ENCODE measurements at regions not wholly inside any gene's neighbourhood (a gene's known extent, or its start where the extent isn't known, plus 50 kb on each side); places are given as distances from the start of the nearest gene placed in this dataset.

- DNase-seq (ENCODE audit: low read depth), result no peak
These were observed 371.9 kb upstream of the TBL1XR1 start for GRCh38 chr3:177569193-177569592.

DNA sequence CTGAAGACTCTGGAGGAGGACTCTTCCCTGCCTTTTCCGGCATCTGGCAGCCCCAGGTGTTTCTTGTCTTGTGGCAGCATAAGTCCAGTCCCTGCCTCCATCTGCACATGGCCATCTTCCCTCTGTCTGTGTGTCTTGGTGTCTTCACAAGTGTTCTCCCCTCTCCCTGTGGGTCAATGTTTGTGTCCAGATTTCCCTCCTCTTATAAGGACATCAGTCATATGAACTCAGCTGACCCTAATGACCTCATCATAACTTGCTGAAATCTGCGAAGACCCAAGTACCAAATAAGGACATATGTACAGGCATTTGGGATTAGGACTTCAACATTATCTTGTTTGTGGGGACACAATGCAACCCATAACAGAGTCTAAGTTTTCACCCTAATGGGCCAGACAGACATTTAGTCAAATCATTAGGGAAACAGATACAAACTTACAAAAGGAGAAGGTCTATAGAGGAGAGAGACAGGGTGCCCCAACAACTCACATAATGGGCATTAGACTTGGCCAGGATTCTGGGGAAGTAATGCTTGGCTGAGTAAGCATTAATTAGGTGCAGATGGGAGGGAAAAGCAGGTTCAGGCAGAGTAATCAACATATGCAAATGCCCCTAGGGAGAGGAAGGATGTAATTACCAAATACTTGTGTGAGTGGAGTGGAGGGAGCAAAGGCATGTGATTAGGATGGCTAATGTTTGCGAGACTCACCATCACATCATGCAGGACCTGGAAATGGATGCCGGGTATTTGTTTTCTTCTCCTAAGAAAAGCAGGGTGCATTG is 372.8 kb upstream of the TBL1XR1 start:
- DNase-seq (ENCODE audit: low read depth), result no peak

GRCh38 chr3:177571271-177571943 is 374.1 kb upstream of the TBL1XR1 start:
- no peak for DNase-seq (ENCODE audit: low read depth)

GRCh38 chr3:177571944-177572315 is 374.6 kb upstream of the TBL1XR1 start:
- no peak for DNase-seq (ENCODE audit: low read depth)

DNA sequence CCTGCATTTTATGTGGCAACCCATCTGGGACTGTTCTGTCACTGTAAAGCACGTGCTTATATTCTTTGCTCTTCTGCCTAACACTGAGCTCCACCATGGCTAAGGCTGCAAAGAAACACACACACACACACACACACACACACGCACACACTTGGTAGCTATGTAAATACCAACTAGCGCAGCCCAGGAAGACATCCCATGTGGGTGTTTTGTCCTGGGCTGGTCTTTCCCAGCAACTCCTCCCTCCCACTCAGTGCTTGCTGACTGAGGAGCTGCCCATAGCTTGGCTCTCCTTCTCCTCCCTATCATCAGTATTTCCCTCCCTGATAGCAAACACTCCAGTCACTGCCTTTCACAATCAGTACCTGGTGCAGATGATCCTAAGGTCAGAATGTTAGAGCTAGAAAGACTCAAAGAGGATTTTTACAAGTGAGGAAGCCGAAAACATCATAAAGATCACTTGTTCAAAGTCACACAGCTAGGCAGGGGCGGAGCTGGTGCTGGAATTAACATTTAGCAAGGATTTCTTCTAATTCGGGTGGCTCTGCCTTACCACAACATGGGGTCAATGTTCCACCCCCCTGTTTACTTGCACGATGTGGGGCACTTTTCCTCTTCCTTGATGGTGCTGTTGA is 377.1 kb upstream of the TBL1XR1 start:
- DNase-seq (ENCODE audit: low read depth), result peak; percentile 56

- no peak for DNase-seq (ENCODE audit: low read depth)
These were observed 379.5 kb upstream of the TBL1XR1 start for GRCh38 chr3:177576746-177577145.

DNA sequence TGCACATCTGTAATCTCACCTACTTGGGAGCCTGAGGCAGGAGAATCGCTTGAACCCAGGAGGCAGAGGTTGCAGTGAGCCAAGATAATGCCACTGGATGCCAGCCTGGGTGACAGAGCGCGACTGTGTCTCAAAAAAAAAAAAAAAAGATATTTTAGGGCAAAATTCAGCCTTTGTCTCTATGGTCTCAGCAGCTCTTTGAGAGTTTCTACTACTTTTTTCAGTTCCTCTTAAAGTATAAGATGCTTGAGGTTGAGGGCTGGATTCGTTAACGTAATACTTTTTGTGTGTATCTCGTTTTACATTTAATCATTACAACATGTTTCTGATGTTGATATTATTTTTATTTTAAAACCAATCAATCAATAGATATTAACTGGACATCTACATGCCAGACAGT is 381.2 kb upstream of the TBL1XR1 start:
- no peak for DNase-seq (ENCODE audit: low read depth)

DNA sequence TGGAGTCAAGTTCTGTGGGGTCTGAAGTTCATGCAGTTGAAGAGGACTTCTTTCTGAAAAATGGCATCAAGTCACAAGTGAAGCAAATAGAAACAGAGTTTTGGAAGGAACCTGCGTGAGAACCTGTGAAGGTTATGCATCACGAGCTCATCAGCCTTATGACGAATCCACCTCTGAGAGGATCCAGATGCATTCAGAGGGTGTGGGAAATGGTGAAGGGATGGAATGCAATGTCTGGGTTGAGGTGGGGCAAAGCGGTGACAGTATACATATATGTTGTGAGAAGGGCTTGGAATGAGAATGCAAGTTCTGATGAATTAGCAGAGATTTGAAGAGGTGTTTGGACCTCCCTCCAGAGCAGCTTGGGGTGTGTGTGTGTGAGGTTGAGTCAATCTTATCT is 382.1 kb upstream of the TBL1XR1 start:
- peak; percentile 41 for DNase-seq (ENCODE audit: low read depth)

GRCh38 chr3:177580437-177580836 is 383.2 kb upstream of the TBL1XR1 start:
- DNase-seq (ENCODE audit: low read depth), result no peak

DNA sequence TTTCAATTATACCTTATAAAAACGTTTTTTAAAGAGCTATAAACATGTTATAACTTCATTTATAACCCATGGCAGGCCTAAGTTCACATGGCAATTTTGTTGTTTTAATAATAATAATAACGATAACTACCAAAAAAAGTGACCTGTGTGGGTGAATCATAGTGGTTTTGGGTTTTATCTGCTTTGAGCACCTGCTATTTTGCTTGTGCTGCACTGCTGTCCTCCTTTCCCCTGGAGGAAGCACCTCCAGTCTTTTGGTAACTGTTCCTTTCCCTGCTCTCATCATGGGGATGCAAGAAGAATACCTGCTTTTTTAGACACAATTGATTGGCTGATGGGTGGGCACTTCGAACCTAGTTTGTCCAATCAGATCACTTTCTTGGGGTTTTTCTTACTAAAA is 388.0 kb upstream of the TBL1XR1 start:
- no peak for DNase-seq (ENCODE audit: low read depth)

DNA sequence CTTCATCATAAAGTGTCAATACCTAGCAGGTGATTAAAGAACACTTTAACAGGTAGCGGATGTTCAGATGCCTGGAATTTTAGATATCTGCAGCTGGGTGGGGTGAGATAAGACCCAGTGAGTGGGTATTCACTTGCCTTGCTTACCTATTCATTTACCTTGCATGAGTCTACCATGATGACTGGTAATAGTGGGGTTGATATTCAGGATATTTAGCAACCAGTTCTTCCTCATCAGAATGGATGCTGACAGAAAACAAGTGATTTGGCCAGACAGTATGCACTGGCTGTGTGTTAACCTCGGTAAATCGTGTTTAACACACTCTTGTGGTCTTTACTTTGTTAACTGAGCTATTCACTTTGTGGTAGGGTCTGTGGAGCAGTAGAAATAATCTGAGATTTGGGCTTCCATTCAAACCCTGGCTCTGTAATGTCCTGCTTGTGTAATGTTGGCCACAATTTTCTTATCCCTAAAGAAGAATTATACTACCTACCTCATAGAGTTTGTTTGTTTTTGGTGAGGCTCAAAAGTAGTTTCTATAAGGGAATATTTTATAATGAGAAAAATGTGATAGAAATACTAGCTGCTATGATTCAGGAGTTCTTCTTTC is 391.9 kb upstream of the TBL1XR1 start:
- no peak for DNase-seq (ENCODE audit: low read depth)

DNA sequence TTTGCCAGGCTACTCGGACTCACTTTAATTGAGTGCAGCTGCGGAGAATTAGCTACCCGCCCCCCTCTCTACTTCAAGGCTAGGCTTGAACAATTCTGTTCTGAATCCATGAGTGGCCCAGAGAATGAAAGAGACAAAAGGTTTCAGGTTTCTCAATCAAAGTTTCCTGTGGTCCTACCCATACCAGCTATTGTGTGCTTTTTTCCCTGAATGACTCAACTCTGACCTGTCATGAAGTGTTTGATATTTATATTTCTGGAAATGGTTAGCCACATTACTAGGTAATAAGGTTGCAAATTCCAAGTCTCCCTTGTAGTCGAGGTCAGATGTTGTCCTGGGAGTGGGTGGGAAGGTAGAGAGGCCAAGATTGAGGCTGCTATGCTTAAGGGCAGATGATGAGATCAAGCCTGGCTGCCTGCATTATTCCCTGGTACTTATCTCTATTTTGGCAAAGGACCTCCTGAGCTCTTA is 392.7 kb upstream of the TBL1XR1 start:
- DNase-seq (ENCODE audit: low read depth), result peak; percentile 91

DNA sequence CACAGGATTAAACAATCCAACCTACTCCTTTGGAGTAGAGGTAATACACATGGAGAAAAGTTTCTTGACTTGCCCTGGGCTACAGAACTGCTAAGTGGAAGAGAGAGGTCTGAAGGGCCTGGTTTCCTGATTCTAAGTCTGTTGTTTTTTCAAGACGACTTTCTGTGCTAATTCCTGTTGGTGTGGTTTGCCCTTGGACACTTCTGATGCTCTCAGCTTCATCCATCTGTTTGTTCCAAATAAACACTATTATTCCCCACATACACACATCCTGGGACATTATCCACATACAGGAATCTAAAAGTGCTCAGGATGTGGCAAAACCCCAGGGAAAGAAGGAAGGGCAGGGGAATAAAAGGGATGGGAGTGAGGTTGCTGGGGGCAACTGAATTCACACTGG is 393.5 kb upstream of the TBL1XR1 start:
- DNase-seq (ENCODE audit: low read depth), result no peak

DNA sequence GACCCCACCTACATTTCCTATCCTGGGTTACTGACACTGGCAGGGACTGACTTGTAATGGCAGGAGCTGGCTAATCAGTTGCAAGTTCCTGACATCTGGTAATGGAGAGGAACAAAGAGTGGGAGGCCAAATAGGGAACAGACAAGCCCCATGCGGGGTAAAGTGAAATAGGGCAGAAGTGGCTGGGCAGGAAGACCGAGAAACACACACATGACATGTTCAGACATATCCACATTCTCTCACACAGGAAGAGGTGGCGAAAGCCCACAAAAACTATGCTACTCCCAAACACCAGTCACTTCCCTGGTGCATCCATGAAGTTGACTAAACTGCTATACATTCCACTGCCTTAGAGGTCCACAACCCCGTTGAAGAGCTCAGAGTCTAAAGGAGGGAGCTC is 394.1 kb upstream of the TBL1XR1 start:
- peak; percentile 56 for DNase-seq (ENCODE audit: low read depth)

DNA sequence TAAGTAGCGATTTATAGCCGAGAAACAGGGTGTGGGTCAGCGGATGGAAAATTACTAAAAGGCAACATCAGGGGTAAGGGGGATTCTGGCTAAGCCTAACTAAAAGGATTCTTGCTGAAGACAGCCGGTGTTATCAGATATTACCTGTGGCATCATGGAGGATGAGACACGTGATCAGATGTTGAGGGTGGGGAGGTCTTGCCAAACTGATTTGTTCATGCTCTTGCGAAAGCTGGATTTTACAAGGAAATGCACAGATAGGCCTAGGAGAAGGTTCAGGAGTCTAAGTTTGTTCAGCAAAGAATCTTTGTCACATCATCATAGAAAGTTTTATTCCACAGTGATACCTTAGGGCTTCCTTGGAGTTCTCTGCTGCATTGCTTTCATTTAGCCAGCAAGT is 396.8 kb upstream of the TBL1XR1 start:
- no peak for DNase-seq (ENCODE audit: low read depth)

GRCh38 chr3:177595530-177596188 is 398.4 kb upstream of the TBL1XR1 start:
- DNase-seq (ENCODE audit: low read depth), result no peak

- DNase-seq (ENCODE audit: low read depth), result peak; percentile 47
These were observed 399.1 kb upstream of the TBL1XR1 start for GRCh38 chr3:177596248-177596815.

DNA sequence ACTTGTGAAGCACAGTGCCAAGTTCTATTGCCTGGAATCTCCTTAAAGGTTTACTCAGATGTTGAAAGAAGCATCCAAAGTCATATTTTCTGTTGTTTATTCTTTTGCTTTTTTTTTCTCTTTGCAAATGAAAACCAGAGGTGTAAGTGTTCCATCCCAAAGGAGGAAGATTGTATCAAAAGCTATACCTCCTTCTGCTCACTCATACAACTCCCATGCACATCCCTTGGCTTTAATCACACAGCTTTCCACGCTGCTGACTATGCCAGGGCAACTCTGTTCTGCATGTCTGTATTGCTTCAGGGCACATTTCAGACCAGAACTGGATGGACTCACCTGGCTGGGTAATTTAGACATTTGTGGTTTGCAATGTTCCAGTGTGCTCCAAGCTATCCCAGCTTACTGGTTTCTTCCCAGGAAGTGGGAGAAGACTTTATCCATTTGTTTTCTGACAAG is 399.6 kb upstream of the TBL1XR1 start:
- peak; percentile 17 for DNase-seq (ENCODE audit: low read depth)

DNA sequence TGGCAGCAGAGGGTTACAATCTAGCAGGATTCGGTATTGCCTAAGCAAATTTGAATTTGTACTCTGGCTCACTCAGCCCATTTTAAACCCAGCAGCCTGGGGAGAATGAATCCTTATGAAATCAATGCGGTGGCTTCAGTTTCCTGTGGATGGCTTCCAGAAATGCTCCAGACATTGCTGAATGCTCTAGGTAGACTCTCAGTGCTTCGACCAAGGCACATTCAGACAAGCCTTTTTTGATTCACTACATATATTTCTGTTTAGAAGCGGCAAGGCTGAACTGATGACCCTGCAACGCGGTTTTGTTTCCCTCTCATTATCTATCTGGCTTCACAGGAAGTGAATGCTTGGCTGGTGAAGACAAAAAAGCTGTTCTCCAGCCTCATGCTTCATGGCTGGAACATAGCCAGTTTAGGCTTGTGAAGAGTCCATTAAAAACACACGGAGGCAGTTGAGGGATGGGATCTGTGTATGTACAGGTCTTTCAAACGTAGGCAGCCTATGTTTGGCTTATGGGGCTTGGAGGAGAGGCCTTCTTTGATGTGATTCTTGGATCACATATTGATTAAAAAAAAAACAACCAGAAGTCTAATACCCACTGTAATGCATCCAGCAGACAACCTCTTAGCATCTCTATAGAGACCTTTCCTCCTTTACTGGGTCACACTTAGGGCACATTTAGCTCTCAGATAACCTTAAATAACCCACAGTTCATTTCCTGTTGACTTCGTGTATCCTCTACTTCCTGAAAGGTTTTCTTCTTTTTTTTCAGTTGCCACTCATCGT is 400.2 kb upstream of the TBL1XR1 start:
- peak; percentile 76 for DNase-seq (ENCODE audit: low read depth)

- no peak for DNase-seq (ENCODE audit: low read depth)
These were observed 401.0 kb upstream of the TBL1XR1 start for GRCh38 chr3:177598097-177598833.

All from Daoy (cell line).